KMS-11 (cell line): ENCODE measurements at regions not wholly inside any gene's neighbourhood (a gene's known extent, or its start where the extent isn't known, plus 50 kb on each side); places are given as distances from the start of the nearest gene placed in this dataset.
"Not testable (repeated sequence)": the region's sequence is repeated elsewhere in the genome, so short reads cannot be mapped to it uniquely, and the experiment has no call there.

Source experiments
- H2AFZ ChIP-seq: fragments of 200-600 bp; sonication (generic); 2 replicates; pipeline ENCODE4 v1.6.1; 2016; ENCODE audit warnings: antibody characterized with exemption, mixed run types, low read depth
- H3K27ac ChIP-seq: fragments of 200-600 bp; sonication (generic); 2 replicates; pipeline ENCODE4 v1.6.1; 2016; ENCODE audit warnings: mild to moderate bottlenecking, mixed run types
- H3K27me3 ChIP-seq: fragments of 200-600 bp; sonication (generic); 2 replicates; pipeline ENCODE4 v1.6.1; 2017; ENCODE audit warnings: mild to moderate bottlenecking, low read depth, mixed run types, moderate library complexity; ENCODE audit not compliant: insufficient read depth
- H3K36me3 ChIP-seq: fragments of 200-600 bp; sonication (generic); 2 replicates; pipeline ENCODE4 v1.6.1; 2017; ENCODE audit warnings: mild to moderate bottlenecking, mixed run types; ENCODE audit not compliant: insufficient read depth
- H3K4me1 ChIP-seq: fragments of 200-600 bp; sonication (generic); 2 replicates; pipeline ENCODE4 v1.6.1; 2016; ENCODE audit warnings: mild to moderate bottlenecking, low read depth, mixed run types; ENCODE audit not compliant: poor library complexity, severe bottlenecking
- H3K4me2 ChIP-seq: fragments of 200-600 bp; sonication (generic); 2 replicates; pipeline ENCODE4 v1.7.0; 2016; ENCODE audit warnings: mild to moderate bottlenecking, mixed run types
- H3K4me3 ChIP-seq: fragments of 200-600 bp; sonication (generic); IDR thresholded peaks from 2 replicates; pipeline ENCODE4 v1.6.1; 2017; ENCODE audit warnings: low read depth, low read length, mixed read lengths; ENCODE audit not compliant: insufficient read depth
- H3K79me2 ChIP-seq: fragments of 200-600 bp; sonication (generic); 2 replicates; pipeline ENCODE4 v1.6.1; 2016; ENCODE audit warnings: low read depth, mixed run types; ENCODE audit not compliant: insufficient read depth
- H3K9ac ChIP-seq: fragments of 200-600 bp; sonication (generic); 2 replicates; pipeline ENCODE4 v1.6.1; 2016; ENCODE audit warnings: mild to moderate bottlenecking, mixed run types
- H4K20me1 ChIP-seq: fragments of 200-600 bp; sonication (generic); 2 replicates; pipeline ENCODE4 v1.6.1; 2016; ENCODE audit warnings: mild to moderate bottlenecking, mixed run types; ENCODE audit not compliant: insufficient read depth
- CTCF ChIP-seq: fragments of 200-600 bp; sonication (generic); conservative IDR thresholded peaks from 2 replicates; pipeline ENCODE4 v1.6.1; 2017; ENCODE audit warnings: low read depth, mild to moderate bottlenecking, antibody characterized with exemption, low read length, moderate library complexity, mixed read lengths

- TF ChIP-seq CTCF = no peak
- peaks cover 35% of the 10 kb centered on the region for H3K4me1 ChIP-seq
- H3K4me3 ChIP-seq = no peak overlapping the region
- H3K79me2 ChIP-seq = no peaks in the 10 kb centered on the region
- H2AFZ ChIP-seq = peak overlapping the region; percentile 72
- H3K4me2 ChIP-seq = peak overlapping the region; percentile 81
- no peaks in the 10 kb centered on the region for H3K36me3 ChIP-seq
- H3K9ac ChIP-seq = peak overlapping the region; percentile 36; the same call in 1 of the 2 replicates
- H3K27ac ChIP-seq = peak overlapping the region; percentile 72
- H3K27me3 ChIP-seq = no peaks in the 10 kb centered on the region
- H4K20me1 ChIP-seq = no peaks in the 10 kb centered on the region
These were observed 76.6 kb upstream of the HGF start for GRCh38 chr7:81846398-81846797.

GRCh38 chr7:81845744-81846241, 75.9 kb upstream of the HGF start:
- TF ChIP-seq CTCF = no peak
- Histone ChIP-seq H2AFZ (peak overlapping the region; percentile 72), H3K79me2 (no peaks in the 10 kb centered on the region), H3K4me3 (no peak overlapping the region), H3K9ac (peak overlapping the region; percentile 36), H3K4me1 (peaks cover 35% of the 10 kb centered on the region), H3K36me3 (no peaks in the 10 kb centered on the region), H3K4me2 (peak overlapping the region; percentile 81), H3K27me3 (no peaks in the 10 kb centered on the region), H4K20me1 (no peaks in the 10 kb centered on the region), H3K27ac (peak overlapping the region; percentile 72)

- H4K20me1 ChIP-seq, H3K36me3 ChIP-seq, H3K4me3 ChIP-seq, H3K4me2 ChIP-seq, H3K27me3 ChIP-seq, H3K9ac ChIP-seq, H3K79me2 ChIP-seq, H3K27ac ChIP-seq, H2AFZ ChIP-seq: not testable (repeated sequence)
- H3K4me1 ChIP-seq = peaks cover 39% of the 10 kb centered on the region
These were observed 73.8 kb upstream of the HGF start for GRCh38 chr7:81843657-81844056.

- Histone ChIP-seq H3K27me3 (no peaks in the 10 kb centered on the region), H3K27ac (no peak overlapping the region), H3K9ac (no peak overlapping the region), H3K4me2 (no peak overlapping the region), H4K20me1 (no peaks in the 10 kb centered on the region), H3K79me2 (no peaks in the 10 kb centered on the region), H3K4me3 (no peak overlapping the region), H2AFZ (no peak overlapping the region), H3K4me1 (peaks cover 34% of the 10 kb centered on the region), H3K36me3 (no peaks in the 10 kb centered on the region)
- no peak for TF ChIP-seq CTCF
These were observed 72.5 kb upstream of the HGF start for GRCh38 chr7:81842361-81842760.

- H3K79me2 ChIP-seq = no peaks in the 10 kb centered on the region
- TF ChIP-seq CTCF = no peak
- peaks cover 19% of the 10 kb centered on the region for H3K4me1 ChIP-seq
- H3K27ac ChIP-seq = no peak overlapping the region
- H2AFZ ChIP-seq = no peak overlapping the region
- H4K20me1 ChIP-seq = no peaks in the 10 kb centered on the region
- no peaks in the 10 kb centered on the region for H3K27me3 ChIP-seq
- H3K9ac ChIP-seq = no peak overlapping the region
- no peak overlapping the region for H3K4me3 ChIP-seq
- H3K4me2 ChIP-seq = no peak overlapping the region
- H3K36me3 ChIP-seq = no peaks in the 10 kb centered on the region
These were observed 70.0 kb upstream of the HGF start for GRCh38 chr7:81839708-81840369.
